MCF 10A (cell line): ENCODE measurements at regions not wholly inside any gene's neighbourhood (a gene's known extent, or its start where the extent isn't known, plus 50 kb on each side); places are given as distances from the start of the nearest gene placed in this dataset.
A peak's percentile ranks its signal among the peaks of the same experiment; 100 is the strongest.
"Not testable (repeated sequence)": the region's sequence is repeated elsewhere in the genome, so short reads cannot be mapped to it uniquely, and the experiment has no call there.

ENCODE experiments used
- BruUV-seq: library from RNA; stranded (reverse); fragments of 400-500 nt; replicated peaks from 2 replicates; lab custom pipeline; 2021; lab: Mats Ljungman, UMichigan
- CTCF ChIA-PET: fragments of 300-600 bp; sonication (Branson Sonifier 250); formaldehyde crosslinking; extraction: SDS; loops from one replicate; lab custom pipeline; 2021; ENCODE audit warnings: antibody characterized with exemption, inconsistent platforms; lab: Yijun Ruan, JAX
- POLR2A ChIA-PET: fragments of 300-600, 350-650 bp; sonication (Branson Sonifier 250); formaldehyde crosslinking; extraction: SDS; loops from one replicate; lab custom pipeline; 2020; ENCODE audit warnings: antibody characterized with exemption, inconsistent platforms; lab: Yijun Ruan, JAX
- DNase-seq: peaks from one replicate; pipeline ENCODE4 v3.0.0-alpha.2; 2018; ENCODE audit not compliant: unreplicated experiment
- H3K27ac Mint-ChIP-seq: one replicate; pipeline ENCODE4 v1.8.0; 2022; ENCODE audit warnings: mild to moderate bottlenecking, low read depth, mixed read lengths; ENCODE audit not compliant: unreplicated experiment
- H3K27me3 Mint-ChIP-seq: one replicate; pipeline ENCODE4 v1.8.0; 2022; ENCODE audit warnings: mixed read lengths; ENCODE audit not compliant: insufficient read depth, unreplicated experiment
- H3K36me3 Mint-ChIP-seq: one replicate; pipeline ENCODE4 v1.8.0; 2022; ENCODE audit warnings: mild to moderate bottlenecking, moderate library complexity, mixed read lengths; ENCODE audit not compliant: insufficient read depth, unreplicated experiment
- H3K4me1 Mint-ChIP-seq: one replicate; pipeline ENCODE4 v1.8.0; 2022; ENCODE audit warnings: mixed read lengths; ENCODE audit not compliant: insufficient read depth, unreplicated experiment
- H3K4me3 Mint-ChIP-seq: one replicate; pipeline ENCODE4 v1.8.0; 2022; ENCODE audit warnings: mild to moderate bottlenecking, moderate library complexity, mixed read lengths; ENCODE audit not compliant: unreplicated experiment
- H3K9me3 Mint-ChIP-seq: one replicate; pipeline ENCODE4 v1.8.0; 2022; ENCODE audit warnings: mixed read lengths; ENCODE audit not compliant: unreplicated experiment
- intact Hi-C: fragments of 100-400 bp; cut with micrococcal nuclease; formaldehyde crosslinking; loops from 2 replicates; pipeline ENCODE4 v1.14.1; 2022
- TF ChIP-seq, protein P1 (sequence below): fragments of 200-600 bp; IDR thresholded peaks from one replicate; pipeline ENCODE4 v1.8.0; 2022; ENCODE audit warnings: antibody characterized with exemption, mild to moderate bottlenecking; ENCODE audit not compliant: unreplicated experiment

DNA sequence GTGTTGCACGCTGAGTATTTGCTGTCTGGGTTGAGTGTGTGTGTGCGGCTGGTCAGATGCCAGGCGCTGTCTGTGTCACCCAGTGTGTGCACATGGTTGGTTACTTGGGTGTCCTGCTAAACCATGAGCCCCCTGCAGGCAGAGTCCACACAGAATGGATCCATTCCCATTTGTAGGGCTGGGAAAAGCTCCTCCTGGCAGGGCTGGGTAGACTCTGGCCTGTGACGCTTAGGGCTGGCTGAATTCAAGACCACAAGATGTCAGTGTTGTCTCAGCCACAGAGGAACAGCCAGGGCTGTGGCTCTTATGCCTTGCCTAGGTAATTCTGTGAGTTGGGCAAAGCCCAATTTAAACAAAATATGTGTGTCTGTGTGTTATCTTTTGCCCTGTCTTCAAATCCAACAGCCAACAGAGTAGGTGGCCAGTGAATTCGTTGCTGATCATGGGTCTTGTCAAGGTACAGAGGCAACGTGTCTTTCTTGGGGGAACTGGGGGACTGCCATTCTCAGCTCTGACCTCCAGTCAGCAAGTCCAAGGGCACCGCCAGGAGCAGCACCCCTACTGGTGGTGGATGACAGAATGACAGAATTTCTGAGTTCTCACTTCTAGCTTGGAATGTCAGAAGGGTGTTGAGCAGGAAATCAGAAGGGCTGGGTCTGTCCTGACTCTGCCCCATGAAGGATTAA is 285.1 kb downstream of the CCSER2 start:
- ChIA-PET POLR2A (no interaction called here), CTCF (interaction anchor here (0.6 to 1.7 kb wide), 22 partner anchors 9 to 1997 kb away, joined by 3 to 13 read pairs (median 3); no protein-coding TSS in a partner anchor)
- DNase-seq = peak; percentile 70
- no peak overlapping the region for H3K27ac Mint-ChIP-seq
- intact Hi-C loops = loop anchor here (5.0 to 10.0 kb wide), 2 partner anchors 104 to 1761 kb away; no protein-coding TSS in a partner anchor
- H3K9me3 Mint-ChIP-seq = no peaks in the 10 kb centered on the region
- no TSS peak for BruUV-seq
- H3K36me3 Mint-ChIP-seq = no peaks in the 10 kb centered on the region
- TF ChIP-seq, protein P1, sequence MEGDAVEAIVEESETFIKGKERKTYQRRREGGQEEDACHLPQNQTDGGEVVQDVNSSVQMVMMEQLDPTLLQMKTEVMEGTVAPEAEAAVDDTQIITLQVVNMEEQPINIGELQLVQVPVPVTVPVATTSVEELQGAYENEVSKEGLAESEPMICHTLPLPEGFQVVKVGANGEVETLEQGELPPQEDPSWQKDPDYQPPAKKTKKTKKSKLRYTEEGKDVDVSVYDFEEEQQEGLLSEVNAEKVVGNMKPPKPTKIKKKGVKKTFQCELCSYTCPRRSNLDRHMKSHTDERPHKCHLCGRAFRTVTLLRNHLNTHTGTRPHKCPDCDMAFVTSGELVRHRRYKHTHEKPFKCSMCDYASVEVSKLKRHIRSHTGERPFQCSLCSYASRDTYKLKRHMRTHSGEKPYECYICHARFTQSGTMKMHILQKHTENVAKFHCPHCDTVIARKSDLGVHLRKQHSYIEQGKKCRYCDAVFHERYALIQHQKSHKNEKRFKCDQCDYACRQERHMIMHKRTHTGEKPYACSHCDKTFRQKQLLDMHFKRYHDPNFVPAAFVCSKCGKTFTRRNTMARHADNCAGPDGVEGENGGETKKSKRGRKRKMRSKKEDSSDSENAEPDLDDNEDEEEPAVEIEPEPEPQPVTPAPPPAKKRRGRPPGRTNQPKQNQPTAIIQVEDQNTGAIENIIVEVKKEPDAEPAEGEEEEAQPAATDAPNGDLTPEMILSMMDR = peak; percentile 22
- no peaks in the 10 kb centered on the region for H3K27me3 Mint-ChIP-seq
- no peak overlapping the region for H3K4me3 Mint-ChIP-seq
- no peaks in the 10 kb centered on the region for H3K4me1 Mint-ChIP-seq

DNA sequence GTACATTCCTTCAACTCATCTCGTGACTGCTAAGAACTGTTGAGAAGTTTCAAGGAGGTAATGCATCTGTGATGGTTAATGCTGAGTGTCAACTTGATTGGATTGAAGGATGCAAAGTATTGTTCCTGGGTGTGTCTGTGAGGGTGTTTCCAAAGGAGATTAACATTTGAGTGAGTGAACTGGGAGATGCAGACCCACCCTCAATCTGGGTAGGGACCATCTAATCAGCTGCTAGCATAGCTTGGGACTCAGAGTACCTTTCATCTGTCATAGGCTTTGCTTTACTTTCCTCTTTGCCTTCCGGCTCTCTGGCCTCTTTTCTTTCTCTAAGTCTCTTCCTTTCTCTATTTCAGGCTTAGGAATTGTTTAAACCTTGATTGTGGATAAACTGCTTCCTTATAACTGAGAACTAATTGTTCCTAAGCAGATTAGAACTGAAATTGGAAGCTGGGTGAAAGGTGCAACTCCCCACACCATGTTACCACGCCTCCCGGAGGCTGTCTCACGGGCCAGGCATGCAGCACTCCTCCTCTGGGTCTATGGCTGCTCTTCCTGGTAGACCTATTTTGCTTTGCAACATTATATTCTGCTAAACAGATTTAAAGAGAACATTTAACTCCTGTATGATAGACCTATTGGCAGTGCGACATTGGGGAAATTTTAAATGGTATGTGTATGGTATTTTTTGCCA is 298.2 kb downstream of the CCSER2 start:
- no peak for DNase-seq
- Mint-ChIP-seq H3K36me3 (no peaks in the 10 kb centered on the region), H3K4me1 (no peaks in the 10 kb centered on the region), H3K4me3 (no peak overlapping the region), H3K9me3 (no peaks in the 10 kb centered on the region), H3K27me3 (no peaks in the 10 kb centered on the region), H3K27ac (no peak overlapping the region)
- no TSS peak for BruUV-seq
- POLR2A ChIA-PET = no interaction called here
- CTCF ChIA-PET = interaction anchor here (0.6 to 0.7 kb wide), 2 partner anchors 7 to 85 kb away, joined by 3 read pairs; no protein-coding TSS in a partner anchor
- TF ChIP-seq, protein P1 = no peak
- intact Hi-C loops = no loop called here

DNA sequence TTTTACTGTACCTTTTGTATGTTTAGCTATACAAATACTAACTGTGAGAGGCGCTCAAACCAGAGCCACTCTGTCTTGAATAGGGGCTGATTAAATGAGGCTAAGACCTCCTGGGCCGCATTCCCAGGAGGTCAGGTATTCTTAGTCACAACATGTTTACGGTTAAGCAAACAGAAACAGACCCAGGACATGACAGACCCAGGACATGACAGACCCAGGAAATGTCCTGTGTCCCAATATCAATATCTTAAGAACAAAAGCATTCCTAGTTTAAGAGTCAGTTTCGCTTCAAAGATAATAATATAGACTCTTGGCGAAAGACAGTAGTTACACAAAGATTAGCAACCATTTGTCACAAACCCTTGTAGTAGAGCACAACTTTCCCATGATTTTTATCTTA is 304.5 kb downstream of the CCSER2 start:
- H3K9me3 Mint-ChIP-seq = no peaks in the 10 kb centered on the region
- H3K27me3 Mint-ChIP-seq = no peaks in the 10 kb centered on the region
- H3K27ac Mint-ChIP-seq = no peak overlapping the region
- ChIA-PET CTCF (interaction anchor here (1.3 kb wide), 1 partner anchor 95 kb away, joined by 5 read pairs; no protein-coding TSS in a partner anchor), POLR2A (no interaction called here)
- no peak overlapping the region for H3K4me3 Mint-ChIP-seq
- no peaks in the 10 kb centered on the region for H3K4me1 Mint-ChIP-seq
- BruUV-seq = no TSS peak
- intact Hi-C loops = no loop called here
- DNase-seq = peak; percentile 9
- no peaks in the 10 kb centered on the region for H3K36me3 Mint-ChIP-seq
- TF ChIP-seq, protein P1 = no peak

DNA sequence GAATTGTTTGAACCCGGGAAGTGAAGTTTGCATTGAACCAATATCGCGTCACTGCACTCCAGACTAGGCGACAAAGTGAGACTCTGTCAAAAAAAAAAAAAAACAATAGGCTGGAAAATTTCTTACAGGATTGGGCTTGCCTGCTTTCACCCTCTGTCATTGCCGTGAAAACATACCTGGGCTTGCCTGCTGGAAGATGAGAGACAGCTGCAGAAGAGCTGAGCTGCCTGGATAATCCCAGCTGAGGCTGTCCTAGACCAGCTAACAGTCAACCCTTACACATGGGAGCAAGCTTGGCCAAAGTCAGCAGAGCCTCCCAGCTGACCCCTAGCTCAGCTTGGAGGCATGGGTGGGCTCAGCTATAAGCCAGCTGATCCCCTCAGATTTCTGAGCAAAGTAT is 306.2 kb downstream of the CCSER2 start:
- Mint-ChIP-seq H3K4me1 (no peaks in the 10 kb centered on the region), H3K4me3 (no peak overlapping the region), H3K27ac (no peak overlapping the region), H3K27me3 (no peaks in the 10 kb centered on the region), H3K9me3 (no peaks in the 10 kb centered on the region), H3K36me3 (no peaks in the 10 kb centered on the region)
- intact Hi-C loops = no loop called here
- CTCF ChIA-PET = no interaction called here
- POLR2A ChIA-PET = no interaction called here
- TF ChIP-seq, protein P1 = no peak
- no TSS peak for BruUV-seq
- no peak for DNase-seq

DNA sequence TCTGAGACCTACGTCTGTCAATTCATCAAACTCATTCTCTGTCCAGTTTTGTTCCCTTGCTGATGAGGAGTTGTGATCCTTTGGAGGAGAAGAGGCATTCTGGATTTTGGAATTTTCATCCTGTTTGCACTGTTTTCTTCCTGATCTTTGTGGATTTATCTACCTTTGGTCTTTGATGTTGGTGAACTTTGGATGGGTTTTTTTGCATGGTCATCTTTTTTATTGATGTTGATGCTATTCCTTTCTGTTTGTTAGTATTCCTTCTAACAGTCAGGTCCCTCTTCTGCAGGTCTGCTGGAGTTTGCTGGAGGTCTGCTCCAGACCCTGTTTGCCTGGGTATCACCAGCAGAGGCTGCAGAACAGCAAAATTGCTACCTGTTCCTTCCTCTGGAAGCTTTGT is 322.2 kb downstream of the CCSER2 start:
- H3K4me3 Mint-ChIP-seq, intact Hi-C loops: not testable (repeated sequence)

More for the DNA sequence above, 322.2 kb downstream of the CCSER2 start:
- H3K4me1 Mint-ChIP-seq, POLR2A ChIA-PET, H3K36me3 Mint-ChIP-seq, DNase-seq, BruUV-seq, CTCF ChIA-PET, H3K27me3 Mint-ChIP-seq, H3K27ac Mint-ChIP-seq: not testable (repeated sequence)
- H3K9me3 Mint-ChIP-seq = peaks cover 19% of the 10 kb centered on the region
